ENCODE measurements at regions not wholly inside any gene's neighbourhood (a gene's known extent, or its start where the extent isn't known, plus 50 kb on each side); places are given as distances from the start of the nearest gene placed in this dataset.
"Not testable (repeated sequence)": the region's sequence is repeated elsewhere in the genome, so short reads cannot be mapped to it uniquely, and the experiment has no call there.

GRCh38 chr4:159950707-159951106 lies 847.8 kb downstream of the RAPGEF2 start:
- DNase-seq: no peak

GRCh38 chr4:159966746-159967145 lies 863.9 kb downstream of the RAPGEF2 start:
- DNase-seq: no peak

GRCh38 chr4:159976871-159977482 lies 874.1 kb downstream of the RAPGEF2 start:
- DNase-seq: not testable (repeated sequence)

GRCh38 chr4:159977907-159978617 lies 875.2 kb downstream of the RAPGEF2 start:
- DNase-seq: no peak

- DNase-seq: no peak
These were observed 876.5 kb downstream of the RAPGEF2 start for GRCh38 chr4:159979351-159979750.

GRCh38 chr4:159979953-159980352 lies 877.1 kb downstream of the RAPGEF2 start:
- DNase-seq: no peak

GRCh38 chr4:159980826-159981468 lies 878.1 kb downstream of the RAPGEF2 start:
- DNase-seq: no peak

- DNase-seq: no peak
These were observed 878.6 kb downstream of the RAPGEF2 start for GRCh38 chr4:159981469-159981856.

- no peak for DNase-seq
These were observed 880.2 kb downstream of the RAPGEF2 start for GRCh38 chr4:159983082-159983481.

GRCh38 chr4:160009656-160010493 lies 907.0 kb downstream of the RAPGEF2 start:
- DNase-seq: no peak

- DNase-seq: no peak
These were observed 917.1 kb downstream of the RAPGEF2 start for GRCh38 chr4:160019936-160020335.

- no peak for DNase-seq
These were observed 917.9 kb downstream of the RAPGEF2 start for GRCh38 chr4:160020804-160021203.

GRCh38 chr4:160021870-160022269 lies 919.0 kb downstream of the RAPGEF2 start:
- no peak for DNase-seq

- no peak for DNase-seq
These were observed 923.8 kb downstream of the RAPGEF2 start for GRCh38 chr4:160026721-160027120.

- no peak for DNase-seq
These were observed 931.6 kb downstream of the RAPGEF2 start for GRCh38 chr4:160034501-160034900.

GRCh38 chr4:160038615-160039014 lies 935.7 kb downstream of the RAPGEF2 start:
- no peak for DNase-seq

GRCh38 chr4:160044693-160045092 lies 941.8 kb downstream of the RAPGEF2 start:
- DNase-seq: no peak

- DNase-seq: no peak
These were observed 979.7 kb downstream of the RAPGEF2 start for GRCh38 chr4:160082432-160083207.

GRCh38 chr4:160091631-160092030 lies 988.8 kb downstream of the RAPGEF2 start:
- no peak for DNase-seq

GRCh38 chr4:160100316-160100715 lies 997.4 kb downstream of the RAPGEF2 start:
- no peak for DNase-seq

GRCh38 chr4:160110891-160111290 lies 1008.0 kb downstream of the RAPGEF2 start:
- DNase-seq: no peak

GRCh38 chr4:160117686-160118085 lies 1014.8 kb downstream of the RAPGEF2 start:
- DNase-seq: no peak
